Pancreas (tissue), 10 donors: ENCODE measurements at regions not wholly inside any gene's neighbourhood (a gene's known extent, or its start where the extent isn't known, plus 50 kb on each side); places are given as distances from the start of the nearest gene placed in this dataset.

Experiments used
- ATAC-seq, 4 donors: fragments of 200-7000 bp; cut with Tn5 transposase; one replicate each; pipeline versions ENCODE4 v1.8.0 to v1.9.1; 2020; ENCODE audit warnings: mild to moderate bottlenecking in 4 of 4, moderate library complexity in 4 of 4
- DNase-seq, 6 donors: peaks; one replicate each; pipeline ENCODE4 v3.0.0-alpha.2; 2020
- FAIRE-seq: peaks from 2 replicates; lab custom pipeline; 2012; peaks lifted over from hg19 to GRCh38; lab: Jason Lieb, UNC
- H3K27ac ChIP-seq, 4 donors: fragments of 200-600 bp; sonication (generic); 1 replicate in 3 of 4; 2 replicates in 1 of 4; pipeline versions ENCODE4 v1.5.0 to v1.8.0; 2020
- H3K27me3 ChIP-seq, 4 donors: fragments of 200-600 bp; one replicate each; pipeline ENCODE4 v1.8.0; 2021
- H3K36me3 ChIP-seq, 3 donors: fragments of 200-600 bp; sonication (generic) in 1 of 3; one replicate each; pipeline versions ENCODE4 v1.5.0 to v1.8.0; 2020 to 2021
- H3K4me1 ChIP-seq, 3 donors: fragments of 200-600 bp; one replicate each; pipeline ENCODE4 v1.8.0; 2021
- H3K4me3 ChIP-seq, 4 donors: fragments of 200-600 bp; sonication (generic) in 2 of 4; one replicate each; pipeline versions ENCODE4 v1.5.0 to v1.8.0; 2020 to 2021
- H3K9me3 ChIP-seq, 4 donors: fragments of 200-600 bp; one replicate each; pipeline ENCODE4 v1.8.0; 2021
- WGBS, 2 donors: extraction: QIAGEN DNeasy Blood & Tissue Kit; methylation state at CpG; one replicate each; pipeline ENCODE4 v1.1.7; 2013; 5-methylcytosine and 5-hydroxymethylcytosine counted together
- intact Hi-C, 3 donors: fragments of 100-400 bp; cut with DNase I; formaldehyde crosslinking; loops; one replicate each; pipeline versions ENCODE4 v1.11.1 to v1.14.2; 2022
- TF ChIP-seq, protein P1 (sequence below), 4 donors: fragments of 200-600 bp; sonication (generic) in 3 of 4; IDR thresholded peaks; one replicate each; pipeline versions ENCODE4 v1.5.0 to v1.8.0; 2021; ENCODE audit warnings: antibody characterized with exemption in 4 of 4
- donor health status: healthy with polysubstance abuse.
- donor health status: DM: no; HTN: no; CAD: no; lungs with moderate emphysema.
- donor health status: DM: no; HTN: no; CAD: no.
- donor health status: control.
- donor health status: control.
- donor health status: Bipolar disorder and iron deficiency.
- donor health status: DM: yes; HTN: yes; CAD: no.
- donor health status: DM: no; HTN: no; CAD: no.
- donor health status: DM: no; HTN: no; CAD: no.
- donor health status: DM: yes; HTN: yes; CAD: no.

DNA sequence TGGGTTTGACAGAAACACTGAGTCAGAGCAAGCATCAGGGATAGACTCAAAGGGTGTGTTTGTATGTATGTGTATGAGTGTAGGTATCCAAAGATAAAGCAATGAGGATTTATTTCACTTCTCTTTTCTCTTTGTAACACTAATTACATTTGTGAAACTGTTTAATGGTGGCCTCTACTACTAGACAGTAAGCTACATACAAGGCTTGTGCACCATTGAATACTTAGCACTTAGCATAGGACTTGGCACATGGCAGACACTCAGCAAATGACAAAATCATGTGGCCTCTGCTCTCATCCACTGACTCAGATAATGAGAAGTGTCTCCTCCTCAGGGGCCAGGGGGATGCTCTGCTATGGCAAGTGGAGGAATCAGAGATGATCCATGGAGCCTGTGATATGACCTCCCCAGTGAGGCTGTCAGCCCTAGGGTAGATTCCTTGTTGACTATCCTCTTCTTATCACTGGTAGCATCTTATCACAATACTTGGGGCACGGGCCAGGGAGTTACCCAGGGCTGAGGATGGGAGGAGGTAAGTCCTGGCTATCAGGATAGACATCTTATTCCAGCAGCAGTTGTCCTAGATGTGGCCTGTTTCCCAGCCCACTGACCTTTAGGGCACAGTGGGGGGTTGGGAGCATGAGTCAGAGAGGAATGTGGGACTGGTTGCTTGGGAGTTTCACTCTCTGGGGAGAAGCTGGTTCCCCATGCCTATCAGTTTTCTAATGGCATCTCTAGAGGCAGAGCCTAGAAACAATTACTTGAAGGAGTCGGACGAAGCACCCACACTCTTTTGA, 71.2 kb upstream of the HOXC13 start:
- no peak overlapping the region for H3K27ac ChIP-seq
- DNase-seq (no peak), FAIRE-seq (no peak), ATAC-seq (no peak)
- H3K36me3 ChIP-seq: no peaks in the 10 kb centered on the region
- TF ChIP-seq, protein P1, sequence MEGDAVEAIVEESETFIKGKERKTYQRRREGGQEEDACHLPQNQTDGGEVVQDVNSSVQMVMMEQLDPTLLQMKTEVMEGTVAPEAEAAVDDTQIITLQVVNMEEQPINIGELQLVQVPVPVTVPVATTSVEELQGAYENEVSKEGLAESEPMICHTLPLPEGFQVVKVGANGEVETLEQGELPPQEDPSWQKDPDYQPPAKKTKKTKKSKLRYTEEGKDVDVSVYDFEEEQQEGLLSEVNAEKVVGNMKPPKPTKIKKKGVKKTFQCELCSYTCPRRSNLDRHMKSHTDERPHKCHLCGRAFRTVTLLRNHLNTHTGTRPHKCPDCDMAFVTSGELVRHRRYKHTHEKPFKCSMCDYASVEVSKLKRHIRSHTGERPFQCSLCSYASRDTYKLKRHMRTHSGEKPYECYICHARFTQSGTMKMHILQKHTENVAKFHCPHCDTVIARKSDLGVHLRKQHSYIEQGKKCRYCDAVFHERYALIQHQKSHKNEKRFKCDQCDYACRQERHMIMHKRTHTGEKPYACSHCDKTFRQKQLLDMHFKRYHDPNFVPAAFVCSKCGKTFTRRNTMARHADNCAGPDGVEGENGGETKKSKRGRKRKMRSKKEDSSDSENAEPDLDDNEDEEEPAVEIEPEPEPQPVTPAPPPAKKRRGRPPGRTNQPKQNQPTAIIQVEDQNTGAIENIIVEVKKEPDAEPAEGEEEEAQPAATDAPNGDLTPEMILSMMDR (IDR thresholded peaks at IDR 0.05): no peak
- intact Hi-C loops: no loop called here
- no peaks in the 10 kb centered on the region for H3K4me1 ChIP-seq
- 14 to 28% methylated on average over 3 of the region's 3 CpGs for WGBS, 2 donors
- H3K4me3 ChIP-seq: no peak overlapping the region
- no peaks in the 10 kb centered on the region for H3K9me3 ChIP-seq
- H3K27me3 ChIP-seq: no peaks in the 10 kb centered on the region

DNA sequence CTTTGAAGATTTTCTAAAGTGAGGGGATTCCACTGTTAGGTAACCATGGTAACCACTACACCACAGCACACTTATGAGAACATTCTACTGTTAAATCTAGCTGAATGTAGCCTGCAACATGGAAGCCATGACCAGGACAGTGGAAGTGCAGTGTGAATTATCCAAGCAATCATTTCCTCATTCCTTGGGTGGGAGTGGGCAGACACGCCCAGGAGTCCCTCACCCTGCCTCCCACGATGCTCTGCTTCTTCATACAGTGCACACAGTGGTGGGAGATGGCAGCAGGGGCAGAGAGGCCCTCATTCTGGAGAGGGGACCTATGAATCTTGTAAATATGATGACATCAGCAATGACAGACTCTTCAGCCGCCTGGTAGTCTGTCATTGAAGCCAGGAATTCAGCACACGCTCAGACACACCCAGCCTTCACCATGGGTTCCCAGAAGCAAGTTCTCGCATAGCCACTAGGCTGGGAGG, 70.1 kb upstream of the HOXC13 start:
- ATAC-seq (no peak), FAIRE-seq (no peak), DNase-seq (no peak)
- H3K4me1 ChIP-seq: no peaks in the 10 kb centered on the region
- TF ChIP-seq, protein P1 (IDR thresholded peaks at IDR 0.05): no peak
- peaks cover 0 to 6% (median 0%) of the 10 kb centered on the region in 4 donors for H3K27me3 ChIP-seq
- intact Hi-C loops: no loop called here
- no peak overlapping the region for H3K4me3 ChIP-seq
- no peaks in the 10 kb centered on the region for H3K36me3 ChIP-seq
- WGBS, 2 donors: 51 to 70% methylated on average over 5 of the region's 5 CpGs
- H3K9me3 ChIP-seq: no peaks in the 10 kb centered on the region
- H3K27ac ChIP-seq: no peak overlapping the region

DNA sequence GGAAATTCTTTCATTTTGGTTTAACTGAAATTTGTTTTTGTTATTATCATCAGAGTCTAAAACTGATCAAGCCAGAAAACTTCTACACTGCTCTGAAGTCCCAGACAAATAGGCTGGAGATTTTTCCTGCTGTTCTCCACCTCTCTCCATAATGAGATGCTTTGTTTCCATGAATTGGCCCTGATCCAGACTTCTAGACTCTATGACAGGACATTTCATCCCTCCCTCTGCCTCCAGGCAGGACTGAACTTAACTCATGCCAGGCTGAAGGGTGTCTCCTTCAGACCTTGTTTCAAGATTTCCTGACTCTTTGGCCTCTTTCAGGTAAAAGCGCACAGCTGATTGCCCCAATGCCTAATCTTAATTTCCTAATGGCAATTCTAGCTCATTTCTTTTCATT, 69.1 kb upstream of the HOXC13 start:
- Histone ChIP-seq H3K9me3 (no peaks in the 10 kb centered on the region), H3K4me1 (no peaks in the 10 kb centered on the region), H3K4me3 (no peak overlapping the region), H3K27me3 (peaks cover 0 to 6% (median 0%) of the 10 kb centered on the region in 4 donors), H3K27ac (no peak overlapping the region), H3K36me3 (no peaks in the 10 kb centered on the region)
- DNase-seq (no peak), FAIRE-seq (no peak), ATAC-seq (peak in 2 of 4 donors; percentile 54 to 56)
- WGBS, 2 donors: 90 to 96% methylated on average over 1 of the region's 1 CpG
- TF ChIP-seq, protein P1 (IDR thresholded peaks at IDR 0.05): no peak
- intact Hi-C loops: no loop called here

DNA sequence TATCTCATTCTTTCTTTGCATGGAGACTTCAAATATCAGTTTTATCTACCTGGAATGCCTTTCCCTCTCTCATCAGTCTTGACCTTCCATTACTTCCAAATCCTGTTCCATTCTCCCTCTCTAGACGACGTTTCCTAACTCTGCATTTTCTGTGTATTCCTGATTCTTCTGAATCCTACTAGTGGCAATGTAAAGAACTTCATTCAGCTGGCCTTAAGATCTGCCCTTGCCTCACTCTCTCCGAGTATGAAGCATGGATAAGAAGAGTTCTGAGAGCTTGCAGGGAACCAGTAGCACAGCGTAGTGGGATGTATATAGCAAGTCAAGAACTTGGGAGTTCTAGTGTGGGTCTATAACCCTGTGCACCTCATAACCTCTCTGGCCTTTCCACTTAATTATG, 68.5 kb upstream of the HOXC13 start:
- Histone ChIP-seq H3K27ac (no peak overlapping the region), H3K36me3 (no peaks in the 10 kb centered on the region), H3K4me3 (no peak overlapping the region), H3K4me1 (no peaks in the 10 kb centered on the region), H3K27me3 (peaks cover 0 to 6% (median 0%) of the 10 kb centered on the region in 4 donors), H3K9me3 (no peaks in the 10 kb centered on the region)
- DNase-seq: no peak
- intact Hi-C loops: no loop called here
- WGBS, 2 donors: 57 to 70% methylated on average over 4 of the region's 4 CpGs
- ATAC-seq: no peak
- FAIRE-seq: no peak
- TF ChIP-seq, protein P1 (IDR thresholded peaks at IDR 0.05): no peak

DNA sequence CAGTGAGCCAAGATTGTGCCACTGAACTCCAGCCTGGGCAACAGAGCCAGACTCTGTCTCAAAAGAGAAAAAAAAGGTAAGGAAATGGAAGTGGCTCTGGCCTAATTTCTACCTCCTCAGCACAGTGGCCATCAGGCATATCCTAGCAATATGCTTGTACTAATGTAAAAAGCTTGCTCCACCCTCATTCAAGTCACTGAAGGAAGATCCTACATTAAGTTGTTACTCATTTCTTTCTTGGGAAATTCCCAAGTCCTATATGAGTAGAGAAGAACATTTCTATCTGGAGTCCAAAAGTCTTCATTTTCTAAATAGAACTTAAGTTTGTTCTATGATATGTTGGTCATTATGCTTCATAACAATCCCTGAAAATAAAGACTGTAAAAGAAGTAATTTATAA, 67.3 kb upstream of the HOXC13 start:
- FAIRE-seq: no peak
- no peak for DNase-seq
- Histone ChIP-seq H3K27ac (no peak overlapping the region), H3K9me3 (no peaks in the 10 kb centered on the region), H3K36me3 (no peaks in the 10 kb centered on the region), H3K27me3 (peaks cover 0 to 10% (median 0%) of the 10 kb centered on the region in 4 donors), H3K4me3 (no peak overlapping the region), H3K4me1 (no peaks in the 10 kb centered on the region)
- intact Hi-C loops: no loop called here
- ATAC-seq: no peak
- TF ChIP-seq, protein P1 (IDR thresholded peaks at IDR 0.05): no peak
